ENCODE measurements at regions not wholly inside any gene's neighbourhood (a gene's known extent, or its start where the extent isn't known, plus 50 kb on each side); places are given as distances from the start of the nearest gene placed in this dataset.

DNA sequence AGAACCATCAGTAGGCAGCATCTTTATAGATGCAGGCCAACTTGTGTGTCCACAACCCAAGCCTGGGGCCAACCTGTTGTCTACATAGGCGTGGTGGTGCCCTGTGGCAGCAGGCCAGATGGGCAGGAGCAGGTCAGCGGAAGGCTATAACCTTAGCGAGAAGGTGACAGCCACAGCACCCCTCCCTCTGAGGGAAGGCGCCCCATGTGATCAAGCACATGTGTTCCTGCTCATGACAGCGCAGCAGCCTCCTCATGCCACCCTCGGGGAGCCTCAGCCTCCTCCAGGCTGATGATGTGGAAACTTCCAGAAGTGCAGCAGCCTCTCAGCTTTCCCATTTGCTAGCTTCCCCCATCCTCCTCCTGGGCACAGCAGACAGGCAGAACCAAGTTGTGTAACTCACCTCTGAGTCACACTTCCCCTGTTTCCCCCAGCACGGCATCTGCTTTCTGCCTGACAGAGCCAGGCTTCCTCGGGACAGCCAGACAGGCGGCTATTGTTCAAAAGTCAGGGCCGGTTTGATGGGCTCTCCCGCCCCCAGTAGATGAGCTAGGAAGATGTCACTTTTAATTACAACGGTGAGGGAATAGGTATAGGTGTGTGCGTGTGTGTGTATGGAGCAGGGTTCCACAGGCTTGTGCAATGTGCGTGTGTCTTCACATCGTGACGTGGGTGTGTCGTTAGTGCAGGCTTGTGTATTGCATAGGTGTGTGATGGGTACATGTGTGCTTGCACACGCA, 312.0 kb upstream of the ZMIZ1 start:
- Histone ChIP-seq H3K9me3 (ENCODE audit: control insufficient read depth, insufficient read depth, low read length) (no peaks in the 10 kb centered on the region), H3K4me3 (ENCODE audit: low read depth, low read length) (no peak overlapping the region), H3K27ac (ENCODE audit: low read depth, low read length) (peak overlapping the region; percentile 75), H3K27me3 (ENCODE audit: control insufficient read depth, insufficient read depth, low read length) (no peaks in the 10 kb centered on the region)
- POLR2A ChIA-PET, result interaction anchor here (0.5 to 1.1 kb wide), 6 partner anchors 21 to 710 kb away, joined by 3 to 4 read pairs (median 3); no protein-coding TSS in a partner anchor
- CTCF ChIA-PET, result interaction anchor here (0.8 to 0.9 kb wide), 2 partner anchors 438 to 709 kb away, joined by 3 to 4 read pairs; no protein-coding TSS in a partner anchor
- peak; percentile 79 for DNase-seq (ENCODE audit: low read depth, low spot score)
- TF ChIP-seq, protein P1, sequence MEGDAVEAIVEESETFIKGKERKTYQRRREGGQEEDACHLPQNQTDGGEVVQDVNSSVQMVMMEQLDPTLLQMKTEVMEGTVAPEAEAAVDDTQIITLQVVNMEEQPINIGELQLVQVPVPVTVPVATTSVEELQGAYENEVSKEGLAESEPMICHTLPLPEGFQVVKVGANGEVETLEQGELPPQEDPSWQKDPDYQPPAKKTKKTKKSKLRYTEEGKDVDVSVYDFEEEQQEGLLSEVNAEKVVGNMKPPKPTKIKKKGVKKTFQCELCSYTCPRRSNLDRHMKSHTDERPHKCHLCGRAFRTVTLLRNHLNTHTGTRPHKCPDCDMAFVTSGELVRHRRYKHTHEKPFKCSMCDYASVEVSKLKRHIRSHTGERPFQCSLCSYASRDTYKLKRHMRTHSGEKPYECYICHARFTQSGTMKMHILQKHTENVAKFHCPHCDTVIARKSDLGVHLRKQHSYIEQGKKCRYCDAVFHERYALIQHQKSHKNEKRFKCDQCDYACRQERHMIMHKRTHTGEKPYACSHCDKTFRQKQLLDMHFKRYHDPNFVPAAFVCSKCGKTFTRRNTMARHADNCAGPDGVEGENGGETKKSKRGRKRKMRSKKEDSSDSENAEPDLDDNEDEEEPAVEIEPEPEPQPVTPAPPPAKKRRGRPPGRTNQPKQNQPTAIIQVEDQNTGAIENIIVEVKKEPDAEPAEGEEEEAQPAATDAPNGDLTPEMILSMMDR (IDR thresholded peaks at IDR 0.05; ENCODE audit: low read depth, low read length), result no peak

DNA sequence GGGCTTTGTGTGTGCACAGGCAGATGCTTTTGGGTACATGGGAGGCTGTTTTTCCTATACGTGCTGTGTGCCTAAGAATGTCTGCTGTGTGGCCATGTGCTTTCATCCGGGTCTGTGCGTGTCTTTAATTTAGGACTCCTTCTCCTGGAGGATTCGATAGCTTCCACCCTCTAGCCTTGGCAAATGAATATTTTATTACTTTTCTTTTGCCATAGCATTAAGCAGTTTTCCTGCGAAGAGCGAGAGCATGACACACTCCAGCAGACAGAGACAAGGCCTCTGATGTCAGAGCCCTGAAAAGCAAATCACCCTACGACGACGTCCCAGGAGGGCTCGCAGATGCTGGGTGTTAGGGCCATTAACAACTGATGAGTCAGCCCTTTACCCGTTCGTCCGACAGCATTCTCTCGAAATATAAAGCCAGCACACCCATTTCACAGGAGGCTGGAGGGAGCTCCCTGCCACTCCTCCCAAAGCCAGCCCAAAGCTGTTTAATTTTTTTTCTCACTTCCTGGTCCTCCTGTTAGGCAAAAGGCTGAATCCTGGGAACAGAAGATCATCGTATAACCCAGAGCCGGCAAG, 311.3 kb upstream of the ZMIZ1 start:
- POLR2A ChIA-PET, result interaction anchor here (0.6 to 1.1 kb wide), 4 partner anchors 20 to 216 kb away, joined by 3 to 4 read pairs (median 3); no protein-coding TSS in a partner anchor
- CTCF ChIA-PET, result interaction anchor here (0.8 to 0.9 kb wide), 2 partner anchors 438 to 710 kb away, joined by 3 to 4 read pairs; no protein-coding TSS in a partner anchor
- no peak overlapping the region for H3K4me3 ChIP-seq (ENCODE audit: low read depth, low read length)

DNA sequence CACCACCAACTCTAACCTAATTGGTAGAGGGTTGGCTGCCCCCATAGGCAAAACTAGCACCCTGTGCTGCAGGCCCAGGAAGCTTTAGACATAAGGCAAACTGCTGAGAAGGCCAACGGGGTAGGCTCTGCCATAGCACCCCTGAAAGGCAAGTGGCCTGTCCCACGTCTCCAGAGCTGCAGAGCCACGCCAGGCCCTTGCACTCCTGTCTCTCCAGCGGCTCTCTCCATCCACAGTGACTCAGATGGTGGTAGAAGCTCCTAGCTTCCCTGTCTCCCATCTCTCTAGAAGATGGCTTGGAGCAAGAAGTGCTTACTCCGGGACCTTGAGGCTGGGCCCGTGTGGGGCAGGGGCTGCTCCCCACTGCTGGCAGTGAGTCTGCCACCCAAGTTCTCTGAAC, 310.6 kb upstream of the ZMIZ1 start:
- DNase-seq (ENCODE audit: low read depth, low spot score), result no peak
- H3K9me3 ChIP-seq (ENCODE audit: control insufficient read depth, insufficient read depth, low read length), result no peaks in the 10 kb centered on the region
- peaks cover 2% of the 10 kb centered on the region for H3K27me3 ChIP-seq (ENCODE audit: control insufficient read depth, insufficient read depth, low read length)
- H3K27ac ChIP-seq (ENCODE audit: low read depth, low read length), result no peak overlapping the region
- ChIA-PET CTCF (no interaction called here), POLR2A (no interaction called here)
- TF ChIP-seq, protein P1 (IDR thresholded peaks at IDR 0.05; ENCODE audit: low read depth, low read length), result no peak
- no peak overlapping the region for H3K4me3 ChIP-seq (ENCODE audit: low read depth, low read length)

More for the DNA sequence above, 311.3 kb upstream of the ZMIZ1 start:
- Histone ChIP-seq H3K9me3 (ENCODE audit: control insufficient read depth, insufficient read depth, low read length) (no peaks in the 10 kb centered on the region), H3K27ac (ENCODE audit: low read depth, low read length) (peak overlapping the region; percentile 75), H3K27me3 (ENCODE audit: control insufficient read depth, insufficient read depth, low read length) (no peaks in the 10 kb centered on the region)
- DNase-seq (ENCODE audit: low read depth, low spot score), result peak; percentile 32
- TF ChIP-seq, protein P1 (IDR thresholded peaks at IDR 0.05; ENCODE audit: low read depth, low read length), result no peak

DNA sequence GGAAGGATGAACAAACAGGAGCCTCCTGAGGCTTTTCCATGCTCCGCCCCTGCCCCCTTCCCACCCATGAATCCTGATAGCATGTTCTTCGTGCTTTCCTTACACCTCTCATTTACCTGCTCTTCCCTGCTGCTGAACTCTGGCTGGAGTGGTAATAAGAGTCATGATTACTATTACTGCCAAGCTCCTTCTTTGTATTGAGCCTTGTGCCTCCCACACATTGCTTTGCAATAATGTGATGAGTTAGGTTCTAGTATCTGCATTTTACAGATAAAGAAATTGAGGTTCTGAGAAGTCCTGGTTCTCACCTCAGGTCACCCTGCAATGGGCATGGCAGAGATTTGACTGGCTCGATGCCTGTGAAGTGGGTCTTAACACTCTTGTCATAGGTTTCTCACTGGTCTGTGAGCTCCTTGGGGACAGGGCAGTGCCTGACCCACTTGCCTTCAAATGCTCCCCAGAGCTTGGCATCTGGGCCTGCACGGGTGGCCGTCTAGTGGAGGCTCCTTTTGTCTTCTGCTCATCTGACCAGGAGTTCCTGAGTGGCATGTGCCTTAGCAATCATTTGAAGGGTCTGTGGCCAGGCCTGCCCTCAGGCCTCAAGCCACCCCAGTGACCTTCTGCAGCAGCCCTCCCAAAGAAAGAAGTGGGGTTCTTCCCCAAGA, 309.2 kb upstream of the ZMIZ1 start:
- H3K4me3 ChIP-seq (ENCODE audit: low read depth, low read length), result no peak overlapping the region
- H3K9me3 ChIP-seq (ENCODE audit: control insufficient read depth, insufficient read depth, low read length), result no peaks in the 10 kb centered on the region
- no peak overlapping the region for H3K27ac ChIP-seq (ENCODE audit: low read depth, low read length)
- DNase-seq (ENCODE audit: low read depth, low spot score), result no peak
- ChIA-PET CTCF (no interaction called here), POLR2A (no interaction called here)
- H3K27me3 ChIP-seq (ENCODE audit: control insufficient read depth, insufficient read depth, low read length), result peaks cover 2% of the 10 kb centered on the region
- TF ChIP-seq, protein P1 (IDR thresholded peaks at IDR 0.05; ENCODE audit: low read depth, low read length), result no peak
